ENCODE measurements at regions not wholly inside any gene's neighbourhood (a gene's known extent, or its start where the extent isn't known, plus 50 kb on each side); places are given as distances from the start of the nearest gene placed in this dataset.

DNA sequence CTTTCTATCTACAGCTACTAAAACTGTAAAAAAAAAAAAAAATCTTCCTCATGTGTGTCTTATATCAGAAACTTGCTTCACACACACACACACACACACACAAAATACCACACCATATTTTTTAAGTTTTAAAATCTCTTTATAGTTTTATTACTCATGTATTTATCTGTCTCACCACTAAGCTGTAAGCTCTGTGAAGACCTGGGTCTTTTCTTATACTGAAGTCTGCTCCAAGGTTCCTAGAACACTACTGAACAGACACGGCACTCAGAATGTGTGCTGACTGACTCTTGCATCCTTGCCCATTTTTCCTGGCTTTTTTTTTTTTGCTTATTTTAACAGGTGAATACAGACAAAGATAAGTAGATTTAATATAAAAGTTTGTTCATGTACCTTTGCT, 135.6 kb upstream of the CXXC4 start:
- TF ChIP-seq, protein P1, sequence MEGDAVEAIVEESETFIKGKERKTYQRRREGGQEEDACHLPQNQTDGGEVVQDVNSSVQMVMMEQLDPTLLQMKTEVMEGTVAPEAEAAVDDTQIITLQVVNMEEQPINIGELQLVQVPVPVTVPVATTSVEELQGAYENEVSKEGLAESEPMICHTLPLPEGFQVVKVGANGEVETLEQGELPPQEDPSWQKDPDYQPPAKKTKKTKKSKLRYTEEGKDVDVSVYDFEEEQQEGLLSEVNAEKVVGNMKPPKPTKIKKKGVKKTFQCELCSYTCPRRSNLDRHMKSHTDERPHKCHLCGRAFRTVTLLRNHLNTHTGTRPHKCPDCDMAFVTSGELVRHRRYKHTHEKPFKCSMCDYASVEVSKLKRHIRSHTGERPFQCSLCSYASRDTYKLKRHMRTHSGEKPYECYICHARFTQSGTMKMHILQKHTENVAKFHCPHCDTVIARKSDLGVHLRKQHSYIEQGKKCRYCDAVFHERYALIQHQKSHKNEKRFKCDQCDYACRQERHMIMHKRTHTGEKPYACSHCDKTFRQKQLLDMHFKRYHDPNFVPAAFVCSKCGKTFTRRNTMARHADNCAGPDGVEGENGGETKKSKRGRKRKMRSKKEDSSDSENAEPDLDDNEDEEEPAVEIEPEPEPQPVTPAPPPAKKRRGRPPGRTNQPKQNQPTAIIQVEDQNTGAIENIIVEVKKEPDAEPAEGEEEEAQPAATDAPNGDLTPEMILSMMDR (IDR thresholded peaks at IDR 0.05): no peak
- TF ChIP-seq POLR2A (IDR thresholded peaks at IDR 0.05): no peak
